NCI-H2196 (cell line): ENCODE measurements at regions not wholly inside any gene's neighbourhood (a gene's known extent, or its start where the extent isn't known, plus 50 kb on each side); places are given as distances from the start of the nearest gene placed in this dataset.
A peak's percentile ranks its signal among the peaks of the same experiment; 100 is the strongest.

Experiments used
- DNase-seq: peaks from one replicate; lab custom pipeline; 2025; ENCODE audit not compliant: unreplicated experiment; lab: John Stamatoyannopoulos, UW

GRCh38 chr1:5351366-5351765, 640.9 kb downstream of the NPHP4 start:
- DNase-seq = no peak

GRCh38 chr1:5349526-5349925, 642.7 kb downstream of the NPHP4 start:
- no peak for DNase-seq

- no peak for DNase-seq
Observed at GRCh38 chr1:5348732-5349465, 643.3 kb downstream of the NPHP4 start.

GRCh38 chr1:5347726-5348125, 644.5 kb downstream of the NPHP4 start:
- DNase-seq = no peak

- no peak for DNase-seq
Observed at GRCh38 chr1:5345556-5345955, 646.7 kb downstream of the NPHP4 start.

GRCh38 chr1:5343256-5344020, 648.8 kb downstream of the NPHP4 start:
- DNase-seq = no peak

GRCh38 chr1:5342830-5343229, 649.4 kb downstream of the NPHP4 start:
- no peak for DNase-seq

GRCh38 chr1:5342172-5342571, 650.1 kb downstream of the NPHP4 start:
- no peak for DNase-seq

GRCh38 chr1:5341471-5341870, 650.8 kb downstream of the NPHP4 start:
- DNase-seq = no peak

GRCh38 chr1:5340560-5341130, 651.6 kb downstream of the NPHP4 start:
- DNase-seq = no peak

GRCh38 chr1:5338466-5338865, 653.8 kb downstream of the NPHP4 start:
- DNase-seq = no peak

- DNase-seq = peak; percentile 18
Observed at GRCh38 chr1:5333291-5333690, 658.9 kb downstream of the NPHP4 start.

GRCh38 chr1:5331101-5331500, 661.1 kb downstream of the NPHP4 start:
- no peak for DNase-seq

- no peak for DNase-seq
Observed at GRCh38 chr1:5329068-5329739, 663.0 kb downstream of the NPHP4 start.

- DNase-seq = no peak
Observed at GRCh38 chr1:5324883-5325282, 667.3 kb downstream of the NPHP4 start.

- no peak for DNase-seq
Observed at GRCh38 chr1:5318143-5318816, 663.9 kb downstream of the AJAP1 start.

GRCh38 chr1:5317391-5317790, 663.0 kb downstream of the AJAP1 start:
- DNase-seq = no peak

GRCh38 chr1:5312862-5313261, 658.5 kb downstream of the AJAP1 start:
- peak; percentile 20 for DNase-seq

GRCh38 chr1:5312293-5312674, 657.9 kb downstream of the AJAP1 start:
- no peak for DNase-seq

- no peak for DNase-seq
Observed at GRCh38 chr1:5311634-5312292, 657.4 kb downstream of the AJAP1 start.

GRCh38 chr1:5311147-5311546, 656.7 kb downstream of the AJAP1 start:
- no peak for DNase-seq
